EL (cell line): ENCODE measurements at regions not wholly inside any gene's neighbourhood (a gene's known extent, or its start where the extent isn't known, plus 50 kb on each side); places are given as distances from the start of the nearest gene placed in this dataset.
"Not testable (repeated sequence)": the region's sequence is repeated elsewhere in the genome, so short reads cannot be mapped to it uniquely, and the experiment has no call there.

Experiments
- DNase-seq: peaks from one replicate; pipeline ENCODE4 v3.0.0-alpha.2; 2016

DNA sequence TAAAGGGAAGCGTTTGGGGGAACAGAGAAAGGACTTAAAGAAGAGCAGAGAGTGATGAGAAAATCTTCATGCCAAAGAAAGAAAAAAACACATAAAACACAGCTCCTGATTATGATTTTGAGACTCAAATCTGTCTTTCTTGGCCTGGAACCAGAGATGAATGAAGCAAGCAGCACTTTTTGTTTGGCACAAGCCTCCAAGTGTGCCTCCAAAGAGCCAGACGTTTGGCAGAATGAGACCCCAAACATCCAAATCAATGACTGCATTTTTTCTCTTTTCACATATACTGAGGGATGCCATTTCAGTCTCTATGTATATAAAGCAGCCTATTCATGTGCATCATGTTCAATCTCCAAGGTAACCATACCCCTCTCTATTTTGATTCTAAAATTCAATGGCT, 424.2 kb downstream of the TUSC1 start:
- DNase-seq: no peak

DNA sequence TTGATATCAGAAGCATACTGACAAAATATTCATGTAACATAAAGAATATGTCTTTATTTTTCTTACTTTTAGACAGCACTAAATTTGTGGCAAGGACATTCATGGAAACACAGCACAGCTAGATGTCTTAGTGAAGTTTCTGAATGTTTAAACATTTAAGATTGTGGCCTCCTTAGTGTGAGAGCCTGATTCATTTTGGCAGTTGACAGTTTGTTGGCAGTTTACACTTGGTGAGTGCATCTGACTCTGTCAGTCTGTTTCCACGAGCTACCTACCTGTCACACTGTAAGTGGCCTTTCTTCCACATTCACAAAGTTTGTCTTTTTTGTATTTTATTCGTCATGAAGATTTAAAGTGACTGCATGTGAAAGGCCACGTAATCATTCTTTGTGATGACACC, 436.8 kb downstream of the TUSC1 start:
- DNase-seq: no peak

DNA sequence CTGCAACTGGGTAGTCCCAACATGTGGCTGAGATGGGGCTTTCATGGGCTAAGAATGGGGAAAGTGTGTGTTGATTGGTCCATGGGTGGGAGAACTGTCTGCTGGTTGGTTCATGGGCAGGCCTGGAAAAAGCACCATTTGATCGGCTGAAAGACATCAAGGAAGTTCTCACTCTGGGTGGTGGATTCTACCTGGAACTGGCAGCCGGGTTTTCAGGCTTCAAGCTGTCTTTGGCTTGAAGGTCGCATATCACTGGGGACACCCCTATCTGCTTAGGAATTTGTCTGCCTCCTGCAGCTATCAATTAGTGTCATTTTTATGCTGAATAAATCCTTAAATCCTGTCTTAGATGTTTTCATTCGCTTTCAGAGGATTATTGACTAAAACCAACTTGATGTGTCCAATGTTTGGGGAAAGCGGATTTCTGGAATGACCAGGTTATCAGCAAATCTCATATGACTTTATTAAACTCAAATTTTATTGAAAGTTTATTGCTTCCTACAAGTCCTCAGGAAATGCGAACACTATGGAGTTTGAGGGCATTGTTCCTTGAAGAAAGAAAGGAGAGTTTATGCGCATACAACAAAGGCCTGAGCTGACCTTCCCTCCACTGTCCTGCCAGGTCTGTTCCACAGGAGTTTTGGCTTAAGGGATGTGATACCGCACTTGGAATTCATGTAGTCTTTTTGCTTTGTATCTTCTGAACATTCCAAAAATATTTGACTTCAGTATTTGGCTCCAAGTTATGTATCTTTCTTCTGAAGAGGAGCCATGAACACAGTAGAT, 451.1 kb downstream of the TUSC1 start:
- no peak for DNase-seq

DNA sequence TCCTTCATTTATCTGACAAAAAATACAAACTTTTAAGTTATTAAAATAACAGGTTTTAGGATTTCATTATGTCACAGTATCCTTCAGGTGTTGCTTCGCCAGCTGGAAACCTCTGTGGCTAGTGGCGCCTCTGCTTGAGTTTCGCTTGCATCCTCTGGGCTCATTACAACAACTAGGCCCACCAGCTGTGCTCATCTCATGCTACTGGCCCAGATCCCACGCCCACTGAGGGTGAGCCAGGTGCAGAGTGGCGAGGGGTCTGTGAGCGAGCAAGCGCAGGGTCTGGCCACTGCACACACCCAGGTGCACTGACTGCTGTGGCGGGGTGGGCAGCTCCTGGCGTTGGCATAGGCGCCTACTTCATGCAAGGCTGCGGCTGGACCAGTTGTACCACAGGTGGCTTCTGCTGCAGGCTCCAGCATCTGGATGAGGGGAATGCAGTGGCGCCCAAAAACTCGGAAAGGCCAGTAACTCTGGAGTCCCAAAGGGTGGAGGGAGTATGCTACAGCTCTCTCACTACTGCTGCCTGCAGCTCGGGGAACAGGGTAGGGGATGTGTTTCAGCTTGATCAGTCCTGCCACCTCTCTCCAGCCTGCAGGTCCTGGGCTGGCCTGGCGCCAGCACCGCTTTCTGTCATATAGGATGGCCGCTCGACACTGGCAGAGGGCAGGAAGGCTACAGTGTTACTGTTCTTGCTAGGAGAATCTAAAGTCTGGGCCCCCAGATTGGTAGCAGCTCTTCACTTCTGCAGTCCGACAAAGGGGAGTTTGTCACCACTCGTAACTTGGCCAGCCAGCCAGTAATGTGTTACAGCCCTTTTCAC, 452.1 kb downstream of the TUSC1 start:
- no peak for DNase-seq

DNA sequence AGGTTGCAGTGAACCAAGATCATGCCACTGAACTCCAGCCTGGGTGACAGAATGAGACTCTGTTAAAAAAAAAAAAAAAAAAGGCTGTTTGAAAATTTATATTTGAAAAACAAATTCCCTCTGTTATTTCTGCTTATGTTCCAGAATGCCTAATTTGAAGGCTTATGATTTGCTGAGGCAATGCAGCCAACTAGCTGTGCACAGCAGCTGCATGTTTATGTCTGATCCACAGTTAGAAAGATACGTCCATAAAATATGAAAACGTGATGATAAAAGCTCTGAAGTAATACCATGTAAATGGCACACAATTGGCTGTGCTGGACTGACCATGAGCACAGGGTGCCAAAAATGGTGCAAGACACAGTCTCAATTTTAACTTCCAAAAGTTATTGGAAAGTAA, 453.2 kb downstream of the TUSC1 start:
- DNase-seq: no peak

DNA sequence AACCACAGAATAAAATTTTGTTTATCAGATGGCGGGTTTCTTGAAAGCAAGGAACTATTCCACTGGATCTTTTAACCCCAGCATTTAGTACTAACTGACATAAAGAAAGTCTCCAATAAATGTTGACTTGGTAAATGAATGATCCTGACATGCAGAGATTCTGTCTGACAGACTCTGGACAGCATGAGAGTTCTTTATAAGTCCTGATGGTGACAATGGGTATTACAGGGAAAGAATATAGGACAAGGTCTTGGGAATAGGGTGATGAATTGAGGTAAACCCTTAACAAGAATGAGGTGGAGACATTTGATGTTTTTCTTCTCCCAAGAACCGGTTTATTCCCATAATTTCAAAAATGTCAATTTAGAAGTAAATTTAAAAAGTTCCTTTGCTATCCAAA, 453.9 kb downstream of the TUSC1 start:
- no peak for DNase-seq

DNA sequence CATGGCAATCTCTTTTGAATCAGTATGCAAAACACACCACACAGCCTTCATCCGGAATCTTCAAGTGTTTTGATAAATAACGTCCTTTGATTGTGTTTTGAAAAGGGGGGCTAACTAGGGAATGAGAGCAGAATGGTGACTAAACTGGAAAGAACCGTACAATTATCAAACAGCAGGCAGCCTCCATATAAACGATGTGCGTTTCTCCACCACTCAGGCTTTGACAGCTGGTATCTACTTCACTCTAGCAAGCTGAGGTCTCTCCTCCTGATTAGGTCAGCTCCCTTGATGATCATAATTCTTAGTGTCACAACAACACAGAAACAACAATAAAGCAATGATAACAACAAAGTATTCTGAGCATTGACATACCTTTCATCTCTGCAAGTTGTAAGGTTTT, 465.9 kb downstream of the TUSC1 start:
- DNase-seq: no peak

DNA sequence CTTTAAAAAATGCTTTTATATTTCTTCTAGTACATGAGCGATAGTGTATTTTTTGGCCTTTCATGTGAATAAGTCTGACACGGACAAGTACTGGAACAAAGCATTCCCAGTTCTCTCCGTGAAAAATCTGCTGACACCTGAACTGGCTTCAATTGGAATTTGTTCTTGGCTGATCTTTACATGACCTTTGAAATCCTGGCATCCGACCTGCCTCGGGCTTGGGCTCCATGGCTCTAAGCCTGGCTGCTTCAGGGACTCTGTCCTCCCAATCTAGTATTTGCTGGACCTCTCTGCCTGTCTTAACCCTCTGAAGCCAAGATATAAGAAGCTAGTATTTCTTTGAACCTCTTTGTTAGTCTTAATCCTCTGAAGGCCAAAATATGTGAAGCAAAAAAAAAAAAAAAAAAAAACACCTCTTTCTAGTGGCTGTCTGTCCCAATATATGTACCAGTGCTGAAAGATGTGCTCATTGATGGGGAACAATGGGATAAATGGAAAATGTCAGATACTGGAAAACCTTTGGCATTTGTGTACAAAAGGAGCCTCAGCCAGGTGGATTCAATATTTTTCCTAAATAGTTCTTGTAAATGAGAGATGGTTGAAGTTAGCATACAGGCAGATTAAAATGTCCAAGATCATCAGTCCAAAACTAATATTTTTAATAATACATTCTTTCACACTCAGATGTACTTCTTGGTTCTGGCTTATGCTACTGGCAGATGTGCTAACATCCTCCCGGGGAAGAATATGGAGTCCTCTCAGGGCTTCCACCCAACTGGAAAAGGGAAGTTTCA, 470.6 kb downstream of the TUSC1 start:
- no peak for DNase-seq

DNA sequence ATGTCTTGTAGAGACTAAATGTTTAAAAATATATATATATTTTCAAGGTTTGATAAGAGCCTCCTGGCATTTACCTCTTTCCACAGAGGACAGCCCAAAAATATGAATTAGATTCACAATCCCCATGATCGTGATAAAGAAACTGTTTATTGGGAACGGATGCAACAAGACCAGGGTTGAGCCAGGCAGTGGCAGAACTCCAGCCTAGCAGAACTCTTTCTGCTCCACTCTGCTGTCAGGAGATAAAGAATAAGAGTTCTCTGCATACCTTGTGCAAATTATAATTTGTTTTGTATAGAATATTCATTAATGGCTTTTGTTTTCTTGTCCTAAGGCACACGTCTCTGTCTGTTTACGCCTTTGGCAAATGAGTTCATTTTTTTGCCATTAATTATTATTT, 472.2 kb downstream of the TUSC1 start:
- no peak for DNase-seq

DNA sequence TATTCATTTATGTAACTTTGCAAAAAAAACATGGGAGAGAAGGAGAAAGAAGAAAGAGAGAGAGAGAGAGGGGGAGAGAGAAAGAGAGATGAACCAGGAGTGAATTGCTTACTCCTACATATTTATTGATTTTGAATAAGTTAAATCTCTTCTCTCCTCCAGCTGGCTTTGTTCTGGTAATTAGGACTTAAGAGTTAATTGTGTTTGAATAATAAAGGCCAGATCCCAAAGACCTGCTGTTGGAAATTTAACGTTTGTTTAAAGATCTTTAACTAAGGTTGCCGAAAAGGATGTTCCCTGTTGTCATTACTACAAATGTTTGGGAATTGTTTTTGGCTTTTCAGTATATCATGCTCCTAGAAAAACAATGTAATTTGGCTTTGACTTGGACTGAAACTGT, 473.0 kb downstream of the TUSC1 start:
- DNase-seq: no peak

DNA sequence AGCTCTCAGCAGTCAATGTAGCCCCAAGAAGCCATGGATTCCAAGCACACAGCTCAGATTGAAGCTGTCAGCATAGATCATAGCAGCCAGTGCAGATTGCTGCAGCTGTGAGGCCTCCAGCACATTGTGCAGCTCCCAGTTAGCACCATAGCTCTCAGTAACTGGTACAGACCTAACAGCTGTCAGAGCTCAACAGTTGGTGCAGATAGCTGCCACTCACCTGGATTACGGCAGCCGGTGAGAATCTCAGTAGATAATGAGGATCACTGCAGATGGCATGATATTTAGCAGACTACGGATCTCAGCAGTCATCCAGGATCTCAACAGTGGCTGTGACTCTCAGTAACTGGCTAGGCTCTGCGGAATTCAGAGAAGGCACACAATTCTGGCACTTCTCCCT, 500.4 kb downstream of the TUSC1 start:
- DNase-seq: no peak

DNA sequence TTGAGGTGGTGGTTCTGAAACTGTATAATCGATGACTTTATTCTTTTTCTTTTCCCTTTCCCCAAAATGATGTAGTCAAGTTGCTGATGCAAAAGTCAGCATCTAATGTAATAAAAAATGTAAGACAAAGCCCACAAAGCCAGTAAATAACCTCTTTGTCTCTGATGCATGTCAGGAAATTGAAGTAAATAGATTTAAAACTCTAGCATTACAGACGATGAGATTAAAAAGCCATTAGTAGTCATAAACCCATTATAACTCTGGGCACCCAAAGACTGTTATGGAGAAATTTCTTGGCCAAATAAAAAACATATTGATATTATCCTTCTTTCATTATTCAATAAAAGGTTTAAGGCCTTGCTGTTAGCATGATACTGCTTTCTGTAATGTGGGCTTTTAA, 548.7 kb downstream of the TUSC1 start:
- no peak for DNase-seq

DNA sequence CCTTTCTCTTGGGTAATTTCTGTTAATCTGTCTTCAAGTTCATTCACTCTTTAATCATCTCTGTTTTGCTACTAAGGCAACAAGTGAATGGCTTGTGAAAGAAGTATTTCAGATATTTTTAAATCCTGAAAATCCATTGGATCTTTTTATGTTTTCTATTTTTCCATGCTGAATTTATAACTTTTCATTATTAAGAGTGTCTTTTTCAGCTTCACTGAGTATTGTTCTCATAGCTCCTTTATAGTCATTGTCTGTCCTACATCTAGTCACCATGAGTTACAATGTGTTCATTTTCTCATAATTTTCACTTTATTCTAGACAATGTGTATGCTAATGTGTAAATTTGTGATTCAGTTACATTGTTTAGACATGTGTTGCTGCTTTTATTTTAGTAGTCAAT, 556.4 kb downstream of the TUSC1 start:
- DNase-seq: no peak

DNA sequence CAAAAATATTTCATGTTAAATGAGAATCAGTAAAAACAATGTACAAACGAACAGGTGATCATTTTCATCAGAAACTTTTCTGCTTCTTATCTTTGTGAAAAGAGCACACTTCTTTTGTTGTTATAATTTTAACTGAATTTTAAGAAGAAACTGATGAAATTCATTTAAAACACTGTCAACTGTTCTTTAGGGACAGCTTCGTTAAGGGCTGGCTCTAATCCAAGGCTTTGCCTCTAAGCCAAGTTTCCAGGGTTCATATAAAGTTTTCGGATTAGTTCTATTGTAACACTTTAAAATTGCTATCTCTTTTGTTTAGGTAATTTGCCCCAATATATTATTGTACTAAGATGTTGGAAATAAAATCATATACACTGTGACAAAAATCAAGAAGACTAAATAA, 559.2 kb downstream of the TUSC1 start:
- DNase-seq: no peak

DNA sequence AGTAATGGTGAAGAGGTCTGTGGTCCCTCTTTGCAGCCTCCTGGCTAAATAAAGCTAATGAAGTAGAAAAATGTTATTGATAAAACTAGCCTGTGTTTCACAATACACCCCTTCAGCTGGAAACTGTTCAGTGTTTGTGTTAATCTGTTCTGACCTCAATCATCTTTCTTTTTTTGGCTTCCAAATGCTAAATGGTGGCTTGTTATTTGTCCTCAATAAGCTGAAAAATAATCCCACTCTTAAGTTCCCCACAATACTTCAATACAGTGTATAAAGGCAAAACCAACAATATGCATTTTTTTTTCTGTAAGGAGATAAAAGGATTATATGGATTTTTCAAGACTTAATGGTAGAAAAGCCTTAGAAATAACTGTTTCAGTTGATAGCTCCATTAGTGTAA, 560.5 kb downstream of the TUSC1 start:
- no peak for DNase-seq

DNA sequence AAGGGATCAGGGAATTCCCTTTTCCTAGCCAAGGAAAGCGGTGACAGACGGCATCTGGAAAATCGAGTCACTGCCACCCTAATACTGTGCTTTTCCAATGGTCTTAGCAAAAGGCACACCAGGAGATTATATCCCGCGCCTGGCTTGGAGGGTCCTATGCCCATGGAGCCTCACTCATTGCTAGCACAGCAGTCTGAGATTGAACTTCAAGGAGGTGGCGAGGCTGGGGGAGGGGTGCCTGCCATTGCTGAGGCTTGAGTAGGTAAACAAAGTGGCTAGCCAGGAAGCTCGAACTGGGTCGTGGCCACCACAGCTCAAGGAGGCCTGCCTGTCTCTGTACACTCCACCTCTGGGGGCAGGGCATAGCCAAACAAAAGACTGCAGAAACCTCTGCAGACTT, 556.5 kb upstream of the IZUMO3 start:
- DNase-seq: not testable (repeated sequence)

DNA sequence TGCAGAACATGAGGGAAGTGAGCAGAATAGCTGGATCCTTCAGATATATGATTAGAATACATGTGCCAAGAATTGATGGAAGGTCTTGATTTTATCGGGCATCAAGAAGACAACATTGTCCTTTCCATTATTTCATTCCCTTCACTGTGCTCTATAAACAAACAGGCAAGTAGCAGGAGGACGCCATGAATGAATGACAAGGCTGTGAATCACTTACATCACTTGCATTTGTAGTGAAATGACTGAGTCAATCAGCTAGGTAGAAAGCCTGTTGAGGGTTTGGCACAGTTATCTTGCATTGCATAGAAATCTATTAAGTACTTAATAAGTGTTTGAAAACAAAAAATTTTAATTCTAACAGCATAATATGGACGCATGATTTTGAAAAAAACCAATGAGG, 548.8 kb upstream of the IZUMO3 start:
- no peak for DNase-seq

DNA sequence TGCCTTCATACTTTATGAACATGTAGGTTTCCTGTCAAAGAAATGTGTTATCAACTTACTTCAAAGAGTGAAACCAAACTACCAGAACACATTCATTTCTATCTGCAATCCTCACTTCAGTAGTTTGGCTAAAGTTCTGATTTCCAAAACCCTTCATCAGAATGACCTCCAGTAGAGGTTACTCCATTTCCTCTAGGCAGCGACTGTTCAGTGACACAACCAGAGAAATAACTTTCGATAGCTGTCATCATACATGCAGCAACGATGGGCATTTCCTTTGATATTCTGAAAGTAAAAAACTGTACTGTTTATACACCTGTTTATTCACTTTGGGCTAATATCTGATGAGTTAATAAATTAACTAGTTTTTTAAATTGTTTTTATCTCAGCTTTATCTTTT, 532.5 kb upstream of the IZUMO3 start:
- DNase-seq: no peak

DNA sequence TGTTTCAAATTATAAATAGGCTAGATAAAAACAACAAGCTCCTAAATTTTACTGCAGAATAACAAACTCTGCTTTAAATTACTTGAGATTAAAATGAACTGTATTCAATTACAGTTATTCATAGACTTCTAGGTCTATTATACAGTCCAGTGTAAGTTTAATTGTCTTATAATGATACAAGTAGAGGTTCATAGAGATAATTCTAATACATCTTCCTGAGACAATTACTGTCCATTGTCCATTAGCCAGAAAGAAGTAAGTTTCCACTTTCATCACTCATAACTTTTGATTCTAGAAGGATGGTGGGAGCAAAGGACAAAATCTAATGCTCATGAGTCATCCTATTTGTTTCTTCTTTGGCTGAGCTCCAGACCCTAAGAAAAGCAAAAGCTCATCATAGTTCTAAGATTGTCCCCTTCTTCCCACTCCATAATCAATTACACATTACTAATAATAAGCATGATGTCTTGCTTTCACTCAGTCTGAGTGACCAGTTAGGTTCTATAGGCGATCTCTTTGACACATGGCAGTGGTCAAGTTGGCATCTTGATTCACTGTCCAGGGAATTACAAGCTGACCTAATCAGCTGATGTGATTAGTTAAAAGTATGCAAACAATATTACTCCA, 502.5 kb upstream of the IZUMO3 start:
- no peak for DNase-seq

DNA sequence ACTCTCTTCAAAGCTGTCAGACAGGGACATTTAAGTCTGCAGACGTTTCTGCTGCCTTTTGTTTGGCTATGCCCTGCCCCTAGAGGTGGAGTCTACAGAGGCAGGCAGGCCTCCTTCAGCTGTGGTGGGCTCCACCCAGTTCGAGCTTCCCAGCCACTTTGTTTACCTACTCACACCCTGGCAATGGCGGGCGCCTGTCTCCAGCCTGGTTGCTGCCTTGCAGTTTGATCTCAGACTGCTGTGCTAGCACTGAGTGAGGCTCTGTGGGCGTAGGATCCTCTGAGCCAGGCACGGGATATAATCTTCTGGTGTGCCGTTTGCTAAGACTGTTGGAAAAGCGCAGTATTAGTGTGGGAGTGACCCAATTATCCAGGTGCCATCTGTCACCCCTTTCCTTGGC, 499.8 kb upstream of the IZUMO3 start:
- DNase-seq: not testable (repeated sequence)

DNA sequence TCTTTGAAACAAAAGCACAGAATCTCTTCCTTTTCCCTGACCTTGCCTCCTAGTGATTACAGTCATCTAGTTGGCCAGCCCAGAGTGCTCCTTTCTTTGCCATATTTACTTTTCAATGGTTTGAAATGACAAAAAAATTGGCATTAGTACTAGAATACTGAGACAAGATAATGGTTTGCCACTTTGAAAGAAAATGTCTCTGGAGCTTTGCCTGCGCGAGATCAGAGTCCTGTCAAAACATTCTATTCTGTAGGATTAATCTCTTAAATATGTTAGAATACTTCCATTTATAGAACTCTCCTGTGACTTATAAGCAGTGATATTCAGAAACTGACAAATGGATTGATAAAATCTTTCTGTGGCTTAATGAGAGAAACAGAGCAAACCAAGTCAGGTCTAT, 484.0 kb upstream of the IZUMO3 start:
- no peak for DNase-seq

DNA sequence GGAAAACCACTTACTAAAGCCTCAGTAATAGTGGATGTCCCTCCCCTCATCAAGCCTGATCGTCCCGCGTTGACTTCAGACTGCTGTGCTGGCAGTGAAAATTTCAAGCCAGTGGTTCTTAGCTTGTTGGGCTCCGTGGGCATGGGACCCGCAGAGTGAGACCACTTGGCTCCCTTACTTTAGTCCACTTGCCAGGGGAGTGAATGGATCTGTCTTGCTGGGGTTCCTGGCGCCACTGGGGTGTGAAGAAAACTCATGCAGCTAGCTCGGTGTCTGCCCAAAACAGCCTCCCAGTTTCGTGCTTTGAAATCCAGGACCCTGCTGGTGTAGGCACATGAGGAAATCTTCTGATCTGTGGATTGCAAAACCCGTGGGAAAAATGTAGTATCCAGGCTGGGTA, 480.0 kb upstream of the IZUMO3 start:
- no peak for DNase-seq

DNA sequence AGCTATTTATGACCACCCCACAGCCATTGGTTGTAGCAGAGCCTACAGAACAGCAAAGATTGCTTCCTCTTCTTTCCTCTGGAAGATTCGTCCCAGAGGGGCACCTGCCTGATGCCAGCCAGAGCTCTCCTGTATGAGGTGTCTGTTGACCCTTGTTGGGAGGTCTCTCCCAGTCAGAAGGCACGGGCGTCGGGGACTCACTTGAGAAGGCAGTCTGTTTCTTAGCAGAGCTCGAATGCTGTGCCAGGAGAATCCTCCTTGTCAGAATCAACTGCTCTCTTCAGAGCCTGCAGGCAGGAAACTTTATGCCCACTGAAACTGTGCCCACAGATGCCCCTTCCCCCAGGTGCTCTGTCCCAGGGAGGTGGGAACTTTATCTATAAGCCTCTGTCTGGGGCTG, 479.5 kb upstream of the IZUMO3 start:
- no peak for DNase-seq
